ENCODE measurements at regions not wholly inside any gene's neighbourhood (a gene's known extent, or its start where the extent isn't known, plus 50 kb on each side); places are given as distances from the start of the nearest gene placed in this dataset.

DNA sequence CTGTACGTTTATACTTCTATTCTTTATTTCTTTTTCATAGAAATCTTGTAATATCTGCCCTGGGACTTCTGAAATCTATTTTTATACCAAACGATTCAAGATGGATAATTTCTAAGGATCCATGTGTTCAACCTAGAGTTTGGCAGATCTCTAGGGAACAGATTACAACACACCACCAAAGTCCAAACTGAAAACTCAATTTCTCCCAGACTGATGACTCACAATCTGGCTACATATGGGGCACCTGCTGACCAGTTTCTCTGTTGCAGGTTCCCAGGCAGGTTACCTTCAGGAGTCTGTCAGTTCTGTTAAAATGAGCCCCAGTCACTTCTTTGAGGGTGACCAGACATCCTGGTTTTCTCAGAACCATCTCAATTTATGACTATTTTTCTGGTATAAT is 439.4 kb downstream of the GPATCH2 start:
- Histone ChIP-seq H3K27ac (ENCODE audit: insufficient read depth, low read length) (no peak overlapping the region), H3K9ac (ENCODE audit: insufficient read depth, low read length) (no peak overlapping the region), H3K4me1 (ENCODE audit: control insufficient read depth, extremely low read depth, insufficient read depth, low read length) (no peaks in the 10 kb centered on the region), H3K4me2 (ENCODE audit: extremely low read depth, insufficient read depth, low read length) (no peak overlapping the region), H4K20me1 (ENCODE audit: control insufficient read depth, extremely low read depth, insufficient read depth, low read length) (no peaks in the 10 kb centered on the region), H3K9me3 (ENCODE audit: control insufficient read depth, insufficient read depth, low read depth, low read length) (no peaks in the 10 kb centered on the region), H3K79me2 (ENCODE audit: control insufficient read depth, insufficient read depth, low read length) (no peaks in the 10 kb centered on the region), H3K27me3 (ENCODE audit: control insufficient read depth, insufficient read depth, low read length) (no peaks in the 10 kb centered on the region), H3K36me3 (ENCODE audit: control insufficient read depth, insufficient read depth, low read length) (no peaks in the 10 kb centered on the region), H3K4me3 (replicated peaks in 1 of 4; ENCODE audit: control extremely low read depth in 1 of 4, insufficient read depth in 1 of 4, low read depth in 3 of 4, low read length in 4 of 4) (no peak overlapping the region), H2AFZ (ENCODE audit: low read length) (no peak overlapping the region)
- TF ChIP-seq, protein P1, sequence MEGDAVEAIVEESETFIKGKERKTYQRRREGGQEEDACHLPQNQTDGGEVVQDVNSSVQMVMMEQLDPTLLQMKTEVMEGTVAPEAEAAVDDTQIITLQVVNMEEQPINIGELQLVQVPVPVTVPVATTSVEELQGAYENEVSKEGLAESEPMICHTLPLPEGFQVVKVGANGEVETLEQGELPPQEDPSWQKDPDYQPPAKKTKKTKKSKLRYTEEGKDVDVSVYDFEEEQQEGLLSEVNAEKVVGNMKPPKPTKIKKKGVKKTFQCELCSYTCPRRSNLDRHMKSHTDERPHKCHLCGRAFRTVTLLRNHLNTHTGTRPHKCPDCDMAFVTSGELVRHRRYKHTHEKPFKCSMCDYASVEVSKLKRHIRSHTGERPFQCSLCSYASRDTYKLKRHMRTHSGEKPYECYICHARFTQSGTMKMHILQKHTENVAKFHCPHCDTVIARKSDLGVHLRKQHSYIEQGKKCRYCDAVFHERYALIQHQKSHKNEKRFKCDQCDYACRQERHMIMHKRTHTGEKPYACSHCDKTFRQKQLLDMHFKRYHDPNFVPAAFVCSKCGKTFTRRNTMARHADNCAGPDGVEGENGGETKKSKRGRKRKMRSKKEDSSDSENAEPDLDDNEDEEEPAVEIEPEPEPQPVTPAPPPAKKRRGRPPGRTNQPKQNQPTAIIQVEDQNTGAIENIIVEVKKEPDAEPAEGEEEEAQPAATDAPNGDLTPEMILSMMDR (conservative IDR thresholded peaks at IDR 0.05 in 1 of 2, IDR thresholded peaks at IDR 0.05 in 1 of 2; ENCODE audit: low read depth in 1 of 2, low read length in 2 of 2): no peak
- no peak for TF ChIP-seq EZH2 (IDR thresholded peaks at IDR 0.05; ENCODE audit: low read length, missing control alignments)
- DNase-seq (ENCODE audit: low read depth in 2 of 2): peak in 1 of 2 donors; percentile 38

DNA sequence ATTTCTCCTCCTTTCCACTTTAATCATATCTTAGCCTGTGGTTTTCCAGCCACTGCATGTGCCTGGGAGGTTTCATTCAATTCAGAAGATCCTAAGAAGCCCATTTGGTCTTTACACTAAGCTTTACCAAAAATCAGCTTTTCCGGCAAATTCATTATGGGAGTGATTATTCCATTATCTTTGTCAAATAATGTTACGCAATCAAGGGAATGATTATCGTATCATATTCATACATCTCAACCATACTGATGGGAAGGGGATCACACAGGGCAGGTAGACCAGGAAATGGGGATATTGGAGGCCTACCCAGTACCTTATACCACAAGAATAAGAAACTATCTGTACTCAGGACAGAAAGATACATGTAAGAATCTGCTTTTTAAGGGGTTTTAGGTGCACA is 440.5 kb downstream of the GPATCH2 start:
- no peaks in the 10 kb centered on the region for H3K4me1 ChIP-seq (ENCODE audit: control insufficient read depth, extremely low read depth, insufficient read depth, low read length)

DNA sequence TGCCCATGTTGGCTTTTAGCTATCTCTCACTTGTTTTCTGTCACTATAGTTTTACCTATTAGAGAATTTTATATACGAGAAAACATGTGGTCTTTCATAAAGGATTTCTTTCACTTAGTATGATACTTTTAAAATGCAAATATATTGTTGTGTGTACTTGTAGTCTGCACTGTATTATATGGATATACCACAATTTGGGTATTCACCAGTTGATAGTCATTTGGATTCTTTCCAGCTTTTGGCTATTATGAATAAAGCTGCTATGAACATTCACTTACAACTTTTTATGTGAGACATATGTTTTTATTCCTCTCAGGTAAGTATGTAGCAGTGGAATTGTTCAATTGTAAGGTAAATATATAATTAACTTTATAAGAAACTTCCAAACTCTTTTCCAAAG is 441.5 kb downstream of the GPATCH2 start:
- no peak for DNase-seq (ENCODE audit: low read depth in 2 of 2)
- Histone ChIP-seq H3K4me2 (ENCODE audit: extremely low read depth, insufficient read depth, low read length) (no peak overlapping the region), H2AFZ (ENCODE audit: low read length) (no peak overlapping the region), H3K9ac (ENCODE audit: insufficient read depth, low read length) (no peak overlapping the region), H3K4me3 (replicated peaks in 1 of 4; ENCODE audit: control extremely low read depth in 1 of 4, insufficient read depth in 1 of 4, low read depth in 3 of 4, low read length in 4 of 4) (no peak overlapping the region), H3K9me3 (ENCODE audit: control insufficient read depth, insufficient read depth, low read depth, low read length) (no peaks in the 10 kb centered on the region), H4K20me1 (ENCODE audit: control insufficient read depth, extremely low read depth, insufficient read depth, low read length) (no peaks in the 10 kb centered on the region), H3K4me1 (ENCODE audit: control insufficient read depth, extremely low read depth, insufficient read depth, low read length) (no peaks in the 10 kb centered on the region), H3K27ac (ENCODE audit: insufficient read depth, low read length) (no peak overlapping the region), H3K27me3 (ENCODE audit: control insufficient read depth, insufficient read depth, low read length) (no peaks in the 10 kb centered on the region), H3K36me3 (ENCODE audit: control insufficient read depth, insufficient read depth, low read length) (no peaks in the 10 kb centered on the region), H3K79me2 (ENCODE audit: control insufficient read depth, insufficient read depth, low read length) (no peaks in the 10 kb centered on the region)
- TF ChIP-seq EZH2 (IDR thresholded peaks at IDR 0.05; ENCODE audit: low read length, missing control alignments): no peak

More for the DNA sequence above, 440.5 kb downstream of the GPATCH2 start:
- no peak overlapping the region for H3K27ac ChIP-seq (ENCODE audit: insufficient read depth, low read length)
- H3K79me2 ChIP-seq (ENCODE audit: control insufficient read depth, insufficient read depth, low read length): no peaks in the 10 kb centered on the region
- H3K4me3 ChIP-seq (replicated peaks in 1 of 4; ENCODE audit: control extremely low read depth in 1 of 4, insufficient read depth in 1 of 4, low read depth in 3 of 4, low read length in 4 of 4): no peak overlapping the region
- TF ChIP-seq, protein P1 (conservative IDR thresholded peaks at IDR 0.05 in 1 of 2, IDR thresholded peaks at IDR 0.05 in 1 of 2; ENCODE audit: low read depth in 1 of 2, low read length in 2 of 2): no peak
- TF ChIP-seq EZH2 (IDR thresholded peaks at IDR 0.05; ENCODE audit: low read length, missing control alignments): no peak
- H3K9me3 ChIP-seq (ENCODE audit: control insufficient read depth, insufficient read depth, low read depth, low read length): no peaks in the 10 kb centered on the region
- no peaks in the 10 kb centered on the region for H3K27me3 ChIP-seq (ENCODE audit: control insufficient read depth, insufficient read depth, low read length)
- H4K20me1 ChIP-seq (ENCODE audit: control insufficient read depth, extremely low read depth, insufficient read depth, low read length): no peaks in the 10 kb centered on the region
- no peak overlapping the region for H3K4me2 ChIP-seq (ENCODE audit: extremely low read depth, insufficient read depth, low read length)
- H3K36me3 ChIP-seq (ENCODE audit: control insufficient read depth, insufficient read depth, low read length): no peaks in the 10 kb centered on the region
- no peak overlapping the region for H3K9ac ChIP-seq (ENCODE audit: insufficient read depth, low read length)
- H2AFZ ChIP-seq (ENCODE audit: low read length): no peak overlapping the region
- DNase-seq (ENCODE audit: low read depth in 2 of 2): no peak

All from fibroblast of lung (primary cell).